HCT116 (cell line): ENCODE measurements at regions not wholly inside any gene's neighbourhood (a gene's known extent, or its start where the extent isn't known, plus 50 kb on each side); places are given as distances from the start of the nearest gene placed in this dataset.

ENCODE experiments used
- ATAC-seq: fragments of 200-7000 bp; cut with Tn5 transposase; 2 replicates; pipeline ENCODE4 v1.9.1; 2020; ENCODE audit warnings: mild to moderate bottlenecking, moderate library complexity
- BruUV-seq: library from RNA; stranded (reverse); fragments of 400-500 nt; replicated peaks from 2 replicates; lab custom pipeline; 2021; lab: Mats Ljungman, UMichigan
- CTCF ChIA-PET: fragments of 300-600 bp; sonication (Branson Sonifier 250); formaldehyde crosslinking; loops from one replicate; lab custom pipeline; 2021; ENCODE audit warnings: antibody characterized with exemption; lab: Charles Lee
- POLR2A ChIA-PET: fragments of 300-600, 350-600 bp; sonication (Branson Sonifier 250); formaldehyde crosslinking; loops from one replicate; lab custom pipeline; 2021; ENCODE audit warnings: antibody characterized with exemption; lab: Charles Lee
- RAD21 ChIA-PET, 2 experiments: fragments of 300-600 bp; sonication (Branson Sonifier 250); formaldehyde crosslinking; loops; one replicate each; lab custom pipeline; 2023; ENCODE audit warnings: low total read pairs in 2 of 2; ENCODE audit not compliant: uncharacterized antibody in 2 of 2, unreplicated experiment in 2 of 2, low non-redundant PET in 1 of 2; lab: Charles Lee
- DNase-seq: peaks from one replicate; pipeline ENCODE4 v3.0.0-alpha.2; 2010; ENCODE audit warnings: low read depth, low spot score
- H2AFZ ChIP-seq: fragments of 200-600 bp; shearing (Covaris generic), sonication (generic); 2 replicates; pipeline ENCODE4 v1.6.1; 2017; ENCODE audit warnings: low read depth, mixed run types, mixed read lengths, antibody characterized with exemption, low read length; ENCODE audit not compliant: poor library complexity, severe bottlenecking
- H3K27ac ChIP-seq: 2 replicates; pipeline ENCODE4 v1.5.1; 2012; ENCODE audit warnings: low read depth, low read length
- H3K27me3 ChIP-seq: fragments of 200-600 bp; sonication (generic); 2 replicates; pipeline ENCODE4 v1.6.1; 2016; ENCODE audit warnings: mixed run types, low read length, mixed read lengths; ENCODE audit not compliant: insufficient read depth
- H3K36me3 ChIP-seq, 2 experiments: fragments of 200-500 bp in 1 of 2; fragments of 200-600 bp in 1 of 2; sonication (Bioruptor generic) in 1 of 2; sonication (generic) in 1 of 2; 2 replicates each; pipeline versions ENCODE4 v1.5.1 to v1.6.1; 2014 to 2016; ENCODE audit warnings: low read length in 2 of 2, inconsistent platforms in 1 of 2, mixed read lengths in 1 of 2, mixed run types in 1 of 2; ENCODE audit not compliant: insufficient read depth in 2 of 2, control insufficient read depth in 1 of 2
- H3K4me1 ChIP-seq, 2 experiments: fragments of 200-600 bp in 1 of 2; sonication (generic) in 1 of 2; 2 replicates each; pipeline versions ENCODE4 v1.5.1 to v1.6.1; 2012 to 2017; ENCODE audit warnings: low read length in 2 of 2, inconsistent platforms in 1 of 2, mild to moderate bottlenecking in 1 of 2, mixed read lengths in 1 of 2, mixed run types in 1 of 2, moderate library complexity in 1 of 2; ENCODE audit not compliant: insufficient read depth in 2 of 2, control insufficient read depth in 1 of 2
- H3K4me2 ChIP-seq: fragments of 200-600 bp; sonication (generic); 2 replicates; pipeline ENCODE4 v1.6.1; 2017; ENCODE audit warnings: mixed run types, low read length, mixed read lengths
- H3K4me3 ChIP-seq, 2 experiments: fragments of 200-600 bp in 1 of 2; sonication (generic) in 1 of 2; replicated peaks in 1 of 2; 2 replicates each; pipeline ENCODE4 v1.5.1; 2011 to 2016; ENCODE audit warnings: low read length in 2 of 2, control low read depth in 1 of 2, low read depth in 1 of 2, mild to moderate bottlenecking in 1 of 2, mixed read lengths in 1 of 2, mixed run types in 1 of 2
- H3K79me2 ChIP-seq: fragments of 200-600 bp; sonication (generic); 2 replicates; pipeline ENCODE4 v1.6.1; 2017; ENCODE audit warnings: mild to moderate bottlenecking, mixed run types, low read length, moderate library complexity, mixed read lengths; ENCODE audit not compliant: insufficient read depth
- H3K9ac ChIP-seq: fragments of 200-600 bp; sonication (generic); 2 replicates; pipeline ENCODE4 v1.6.1; 2016; ENCODE audit warnings: low read length, mixed read lengths
- H3K9me2 ChIP-seq: fragments of 200-600 bp; sonication (generic), shearing (Covaris generic); 2 replicates; pipeline ENCODE4 v1.6.1; 2017; ENCODE audit warnings: mixed run types, mild to moderate bottlenecking, moderate library complexity; ENCODE audit not compliant: insufficient read depth
- H3K9me3 ChIP-seq, 2 experiments: fragments of 200-500 bp in 1 of 2; fragments of 200-600 bp in 1 of 2; sonication (Bioruptor generic) in 1 of 2; sonication (generic) in 1 of 2; 2 replicates each; pipeline ENCODE4 v1.6.1; 2014 to 2017; ENCODE audit warnings: low read length in 2 of 2, mixed read lengths in 2 of 2, inconsistent platforms in 1 of 2, low read depth in 1 of 2, mild to moderate bottlenecking in 1 of 2, mixed run types in 1 of 2, moderate library complexity in 1 of 2; ENCODE audit not compliant: control insufficient read depth in 1 of 2, insufficient read depth in 1 of 2
- H4K20me1 ChIP-seq: fragments of 200-600 bp; sonication (generic), shearing (Covaris generic); 2 replicates; pipeline ENCODE4 v1.6.1; 2017; ENCODE audit warnings: mixed run types, mild to moderate bottlenecking, moderate library complexity; ENCODE audit not compliant: insufficient read depth
- POLR2A ChIP-seq: IDR thresholded peaks from 2 replicates; pipeline ENCODE4 v1.7.0; 2011; ENCODE audit warnings: borderline replicate concordance; ENCODE audit not compliant: insufficient read depth, insufficient read length; ENCODE audit errors: extremely low read depth
- ZFX ChIP-seq: fragments of 450-650 bp; IDR thresholded peaks from 2 replicates; pipeline ENCODE4 v1.6.1; 2017
- intact Hi-C: fragments of 100-400 bp; cut with micrococcal nuclease; formaldehyde crosslinking; loops from 2 replicates; pipeline ENCODE4 v1.10.0; 2022
- TF ChIP-seq, protein P1 (sequence below): IDR thresholded peaks from 2 replicates; pipeline ENCODE4 v1.6.1; 2012
- TF ChIP-seq, protein P2 (sequence below), 3 experiments: fragments of 200-600 bp in 1 of 3; sonication (generic) in 1 of 3; IDR thresholded peaks in 2 of 3; conservative IDR thresholded peaks in 1 of 3; 2 replicates each; pipeline ENCODE4 v1.5.1; 2012 to 2017; ENCODE audit warnings: low read depth in 2 of 3, low read length in 2 of 3, antibody characterized with exemption in 1 of 3, borderline replicate concordance in 1 of 3, control low read depth in 1 of 3, mild to moderate bottlenecking in 1 of 3, mixed read lengths in 1 of 3, mixed run types in 1 of 3, moderate library complexity in 1 of 3; ENCODE audit not compliant: insufficient read depth in 1 of 3

DNA sequence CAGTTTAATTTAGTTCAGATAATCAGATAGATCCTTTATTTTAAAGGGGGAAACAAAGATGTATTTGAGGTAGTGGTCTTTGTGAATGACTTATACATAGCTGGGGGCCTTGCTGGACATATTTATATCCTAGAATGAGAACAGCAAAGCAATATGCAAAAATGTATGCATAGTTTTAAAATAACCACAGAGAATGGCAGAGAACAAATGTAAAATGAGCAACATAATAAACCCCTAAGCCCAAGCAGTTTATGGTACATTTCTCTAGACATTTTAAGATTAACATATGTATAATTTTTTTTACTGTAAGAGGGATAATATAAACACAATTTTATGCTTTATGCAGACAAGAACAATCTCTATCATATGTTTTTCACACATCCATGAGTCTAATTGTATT, 434.2 kb upstream of the SMIM31 start:
- no peak overlapping the region for H2AFZ ChIP-seq
- no peaks in the 10 kb centered on the region for H3K9me2 ChIP-seq
- no peaks in the 10 kb centered on the region for H4K20me1 ChIP-seq
- intact Hi-C loops, result no loop called here
- no peaks in the 10 kb centered on the region for H3K79me2 ChIP-seq
- H3K9me3 ChIP-seq, result no peaks in the 10 kb centered on the region
- H3K4me3 ChIP-seq, result no peak overlapping the region
- no peak for ATAC-seq
- TF ChIP-seq, protein P1, sequence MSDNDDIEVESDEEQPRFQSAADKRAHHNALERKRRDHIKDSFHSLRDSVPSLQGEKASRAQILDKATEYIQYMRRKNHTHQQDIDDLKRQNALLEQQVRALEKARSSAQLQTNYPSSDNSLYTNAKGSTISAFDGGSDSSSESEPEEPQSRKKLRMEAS, result no peak
- TF ChIP-seq ZFX, result no peak
- RAD21 ChIA-PET, result no interaction called here
- H3K4me2 ChIP-seq, result no peak overlapping the region
- H3K36me3 ChIP-seq, result no peaks in the 10 kb centered on the region
- CTCF ChIA-PET, result no interaction called here
- no peak overlapping the region for H3K9ac ChIP-seq
- no peak overlapping the region for H3K27ac ChIP-seq
- no peaks in the 10 kb centered on the region for H3K27me3 ChIP-seq
- DNase-seq, result no peak
- POLR2A ChIA-PET, result no interaction called here
- H3K4me1 ChIP-seq, result no peaks in the 10 kb centered on the region
- no TSS peak for BruUV-seq

DNA sequence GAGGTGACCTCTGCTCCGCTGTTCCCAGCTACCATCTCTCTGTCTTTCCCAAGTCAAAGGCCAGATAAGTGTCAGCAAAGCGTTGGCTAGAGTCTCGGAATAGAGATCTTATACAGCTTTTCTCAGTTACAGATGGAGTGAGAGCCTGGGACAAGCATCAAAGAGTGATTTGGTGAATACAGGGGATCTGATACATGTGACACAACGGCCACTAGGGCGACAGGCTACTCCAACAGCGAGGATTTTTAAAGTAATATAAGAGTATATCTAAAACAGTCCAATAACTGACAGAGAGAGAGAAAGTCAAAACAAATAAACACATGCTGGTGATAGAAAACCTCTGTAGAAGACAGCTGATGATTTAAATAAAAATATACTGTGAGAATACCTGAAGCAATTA, 433.1 kb upstream of the SMIM31 start:
- Histone ChIP-seq H3K36me3 (no peaks in the 10 kb centered on the region), H3K79me2 (no peaks in the 10 kb centered on the region), H3K4me2 (no peak overlapping the region), H3K4me3 (no peak overlapping the region), H3K27me3 (no peaks in the 10 kb centered on the region), H4K20me1 (no peaks in the 10 kb centered on the region), H3K9me2 (no peaks in the 10 kb centered on the region), H3K9ac (no peak overlapping the region)
- RAD21 ChIA-PET, result no interaction called here
- POLR2A ChIA-PET, result no interaction called here
- no peak for ATAC-seq
- CTCF ChIA-PET, result no interaction called here
- intact Hi-C loops, result no loop called here
- TF ChIP-seq, protein P2, sequence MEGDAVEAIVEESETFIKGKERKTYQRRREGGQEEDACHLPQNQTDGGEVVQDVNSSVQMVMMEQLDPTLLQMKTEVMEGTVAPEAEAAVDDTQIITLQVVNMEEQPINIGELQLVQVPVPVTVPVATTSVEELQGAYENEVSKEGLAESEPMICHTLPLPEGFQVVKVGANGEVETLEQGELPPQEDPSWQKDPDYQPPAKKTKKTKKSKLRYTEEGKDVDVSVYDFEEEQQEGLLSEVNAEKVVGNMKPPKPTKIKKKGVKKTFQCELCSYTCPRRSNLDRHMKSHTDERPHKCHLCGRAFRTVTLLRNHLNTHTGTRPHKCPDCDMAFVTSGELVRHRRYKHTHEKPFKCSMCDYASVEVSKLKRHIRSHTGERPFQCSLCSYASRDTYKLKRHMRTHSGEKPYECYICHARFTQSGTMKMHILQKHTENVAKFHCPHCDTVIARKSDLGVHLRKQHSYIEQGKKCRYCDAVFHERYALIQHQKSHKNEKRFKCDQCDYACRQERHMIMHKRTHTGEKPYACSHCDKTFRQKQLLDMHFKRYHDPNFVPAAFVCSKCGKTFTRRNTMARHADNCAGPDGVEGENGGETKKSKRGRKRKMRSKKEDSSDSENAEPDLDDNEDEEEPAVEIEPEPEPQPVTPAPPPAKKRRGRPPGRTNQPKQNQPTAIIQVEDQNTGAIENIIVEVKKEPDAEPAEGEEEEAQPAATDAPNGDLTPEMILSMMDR (IDR thresholded peaks at IDR 0.05 in 2 of 3, conservative IDR thresholded peaks at IDR 0.05 in 1 of 3; ENCODE audit: borderline replicate concordance in 1 of 3, insufficient read depth in 1 of 3, low read depth in 2 of 3, low read length in 2 of 3), result peak in 2 of 3 experiments; percentile 18 to 32; a peak in 2 of 6 replicates
- no peak for TF ChIP-seq POLR2A
- TF ChIP-seq, all 23 proteins: peak for 1
- Histone ChIP-seq H2AFZ (no peak overlapping the region), H3K4me1 (no peaks in the 10 kb centered on the region), H3K27ac (no peak overlapping the region), H3K9me3 (no peaks in the 10 kb centered on the region)
- no TSS peak for BruUV-seq
- DNase-seq, result no peak
